ENCODE measurements at regions not wholly inside any gene's neighbourhood (a gene's known extent, or its start where the extent isn't known, plus 50 kb on each side); places are given as distances from the start of the nearest gene placed in this dataset.
"Not testable (repeated sequence)": the region's sequence is repeated elsewhere in the genome, so short reads cannot be mapped to it uniquely, and the experiment has no call there.

GRCh38 chr6:103326760-103327757 lies 1532.7 kb downstream of the HACE1 start:
- DNase-seq (ENCODE audit: low spot score), result peak; percentile 0

DNA sequence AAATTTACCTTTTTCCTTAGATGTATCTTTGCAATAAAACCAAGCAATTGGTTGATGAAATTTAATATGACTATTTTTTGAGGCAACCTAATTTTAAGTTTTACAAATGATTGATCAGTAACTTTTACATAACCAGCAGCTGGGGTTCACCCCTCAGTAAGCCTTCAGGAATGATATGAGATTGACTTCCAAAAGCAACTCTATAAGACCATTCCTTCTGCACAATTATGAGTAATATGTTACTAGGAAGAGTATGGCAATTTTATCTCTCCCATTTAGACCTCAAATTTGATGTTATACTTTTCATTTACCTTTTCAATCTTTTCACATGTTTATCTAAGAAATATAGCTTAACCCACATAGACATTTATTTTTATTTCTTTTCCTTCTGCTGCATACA lies 1546.3 kb downstream of the HACE1 start:
- DNase-seq (ENCODE audit: low spot score), result no peak

DNA sequence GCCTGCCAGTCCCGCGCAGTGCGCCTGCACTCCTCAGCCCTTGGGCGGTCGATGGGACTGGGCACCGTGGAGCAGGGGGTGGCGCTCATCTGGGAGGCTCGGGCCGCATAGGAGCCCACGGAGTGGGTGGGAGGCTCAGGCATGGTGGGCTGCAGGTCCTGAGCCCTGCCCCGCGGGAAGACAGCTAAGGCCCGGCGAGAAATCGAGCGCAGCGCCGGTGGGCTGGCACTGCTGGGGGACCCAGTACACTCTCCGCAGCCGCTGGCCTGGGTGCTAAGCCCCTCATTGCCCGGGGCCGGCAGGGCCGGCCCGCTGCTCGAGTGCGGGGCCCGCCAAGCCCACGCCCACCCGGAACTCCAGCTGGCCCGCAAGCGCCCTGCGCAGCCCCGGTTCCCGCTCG lies 1565.3 kb downstream of the HACE1 start:
- not testable (repeated sequence) for DNase-seq (ENCODE audit: low spot score)

DNA sequence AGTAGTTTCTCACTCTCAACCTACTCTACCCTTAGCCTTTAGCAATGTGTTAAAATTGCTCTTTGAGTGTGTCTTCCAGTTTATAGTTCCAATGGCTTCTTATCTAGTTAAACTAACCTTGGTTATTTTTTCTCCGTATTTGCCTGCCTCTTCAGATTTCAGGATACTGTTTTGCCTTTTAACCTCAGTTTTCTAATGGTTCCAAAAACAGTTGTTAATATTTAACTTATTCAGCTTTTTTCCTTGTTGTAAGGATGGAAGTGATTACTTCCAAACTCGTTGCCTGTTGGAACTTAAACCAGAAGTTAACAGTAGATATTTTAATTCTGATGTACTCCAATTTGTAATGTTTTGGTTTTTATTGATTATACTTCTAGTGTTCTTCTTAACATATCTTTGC lies 1574.9 kb downstream of the HACE1 start:
- peak; percentile 0 for DNase-seq (ENCODE audit: low spot score)

- peak; percentile 0 for DNase-seq (ENCODE audit: low spot score)
Observed at GRCh38 chr6:103280417-103280816, 1579.3 kb downstream of the HACE1 start.

- peak; percentile 0 for DNase-seq (ENCODE audit: low spot score)
Observed at GRCh38 chr6:103277936-103278335, 1581.8 kb downstream of the HACE1 start.

DNA sequence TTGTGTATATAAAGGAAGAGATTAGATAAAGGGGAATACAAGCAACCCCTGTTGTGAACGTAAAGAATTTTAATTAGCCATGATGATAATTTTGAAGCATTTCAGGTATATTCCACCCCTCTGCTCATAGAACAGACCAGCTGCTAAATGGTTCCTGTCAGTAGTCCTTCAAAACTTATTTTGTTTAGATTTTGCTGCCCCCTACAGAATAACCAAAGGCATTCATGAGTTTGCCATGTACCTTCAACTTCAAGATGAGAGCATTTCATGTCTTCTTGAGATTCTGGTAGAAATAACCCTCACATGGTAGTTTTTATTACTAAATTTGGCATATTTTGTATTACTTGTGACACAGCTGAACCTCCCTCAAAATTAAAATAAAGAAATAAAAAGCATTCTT lies 1586.7 kb downstream of the HACE1 start:
- peak; percentile 1 for DNase-seq (ENCODE audit: low spot score)

DNA sequence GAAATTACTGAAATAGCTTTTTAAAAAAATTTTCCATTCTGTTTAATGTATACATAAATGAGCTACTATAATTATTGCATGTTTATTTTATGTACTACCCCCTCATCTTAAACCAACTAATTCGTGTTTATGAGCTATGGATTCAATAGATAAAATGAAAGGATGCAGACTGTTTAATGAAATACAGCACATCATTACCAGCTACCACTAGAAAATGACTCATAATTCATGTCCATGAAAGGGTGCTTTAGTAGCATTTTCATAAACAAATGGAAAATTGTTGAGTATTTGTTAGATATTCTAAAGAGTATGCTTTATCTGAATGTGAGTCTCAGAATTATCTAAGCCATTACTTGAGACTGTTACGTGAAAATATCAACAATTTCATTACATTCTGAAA lies 1590.1 kb downstream of the HACE1 start:
- no peak for DNase-seq (ENCODE audit: low spot score)

GRCh38 chr6:103268335-103268734 lies 1591.4 kb downstream of the HACE1 start:
- no peak for DNase-seq (ENCODE audit: low spot score)

DNA sequence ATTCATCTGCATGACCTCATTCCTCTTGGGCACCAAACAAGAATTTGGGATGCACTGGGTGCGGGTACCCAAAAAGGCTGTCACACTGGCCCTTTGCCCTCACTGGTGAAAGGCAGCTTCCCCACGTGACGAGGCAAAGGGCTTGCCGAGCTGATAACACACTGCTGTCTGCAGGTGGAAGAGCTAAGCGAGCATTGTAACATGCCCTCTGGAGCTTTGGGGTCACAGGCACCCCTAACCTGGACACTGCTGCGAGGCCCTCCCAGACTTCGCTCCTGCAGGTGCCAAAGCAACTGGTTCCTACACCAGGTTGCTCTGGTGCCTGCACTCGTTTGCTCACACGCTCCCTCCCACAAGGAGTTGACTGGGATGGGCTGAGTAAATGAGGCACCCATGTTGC lies 1595.7 kb downstream of the HACE1 start:
- DNase-seq (ENCODE audit: low spot score), result no peak

- DNase-seq (ENCODE audit: low spot score), result no peak
Observed at GRCh38 chr6:103255132-103255531, 1604.6 kb downstream of the HACE1 start.

- DNase-seq (ENCODE audit: low spot score), result no peak
Observed at GRCh38 chr6:103236923-103237322, 1622.8 kb downstream of the HACE1 start.

DNA sequence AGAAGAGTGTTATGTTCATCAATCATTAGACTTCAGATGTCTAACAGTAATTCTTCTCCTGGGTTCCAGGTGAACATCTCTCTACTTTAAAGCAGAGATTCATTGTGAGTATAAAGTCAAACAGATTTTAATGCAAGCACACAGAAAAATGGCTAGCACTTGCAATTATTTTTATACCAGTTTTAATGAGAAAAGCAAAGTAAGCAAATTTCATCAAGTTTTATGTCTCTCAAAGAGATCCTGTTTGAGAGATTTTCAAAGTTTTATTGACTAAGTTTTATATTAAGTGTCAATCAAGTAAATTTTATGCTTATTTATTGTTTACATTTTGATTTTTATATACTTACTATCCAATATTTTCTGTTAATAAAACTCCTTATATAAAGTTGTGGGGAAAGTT lies 1628.5 kb downstream of the HACE1 start:
- DNase-seq (ENCODE audit: low spot score), result no peak

DNA sequence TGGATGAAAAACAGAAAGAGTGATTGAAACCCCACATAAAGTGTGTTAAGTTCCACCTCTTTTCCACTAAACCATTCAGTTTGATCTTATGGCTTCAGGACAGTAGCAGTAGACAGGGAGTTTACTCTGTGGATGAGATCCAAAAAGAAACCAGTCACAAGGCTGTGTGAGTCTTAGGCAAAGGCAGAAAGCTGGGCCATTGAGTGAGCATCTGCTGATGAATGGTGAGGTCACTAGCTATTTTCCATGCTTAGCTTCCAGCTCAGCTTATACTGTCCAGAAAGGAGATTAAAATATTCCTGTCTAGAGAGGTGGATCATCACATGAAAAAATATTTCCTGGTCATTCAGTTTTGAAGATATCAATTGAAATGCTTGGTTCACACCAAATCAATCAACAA lies 1643.9 kb downstream of the HACE1 start:
- no peak for DNase-seq (ENCODE audit: low spot score)

GRCh38 chr6:103210686-103211085 lies 1649.0 kb downstream of the HACE1 start:
- no peak for DNase-seq (ENCODE audit: low spot score)

GRCh38 chr6:103198386-103198785 lies 1661.3 kb downstream of the HACE1 start:
- DNase-seq (ENCODE audit: low spot score), result no peak

GRCh38 chr6:103193413-103193812 lies 1666.3 kb downstream of the HACE1 start:
- no peak for DNase-seq (ENCODE audit: low spot score)

DNA sequence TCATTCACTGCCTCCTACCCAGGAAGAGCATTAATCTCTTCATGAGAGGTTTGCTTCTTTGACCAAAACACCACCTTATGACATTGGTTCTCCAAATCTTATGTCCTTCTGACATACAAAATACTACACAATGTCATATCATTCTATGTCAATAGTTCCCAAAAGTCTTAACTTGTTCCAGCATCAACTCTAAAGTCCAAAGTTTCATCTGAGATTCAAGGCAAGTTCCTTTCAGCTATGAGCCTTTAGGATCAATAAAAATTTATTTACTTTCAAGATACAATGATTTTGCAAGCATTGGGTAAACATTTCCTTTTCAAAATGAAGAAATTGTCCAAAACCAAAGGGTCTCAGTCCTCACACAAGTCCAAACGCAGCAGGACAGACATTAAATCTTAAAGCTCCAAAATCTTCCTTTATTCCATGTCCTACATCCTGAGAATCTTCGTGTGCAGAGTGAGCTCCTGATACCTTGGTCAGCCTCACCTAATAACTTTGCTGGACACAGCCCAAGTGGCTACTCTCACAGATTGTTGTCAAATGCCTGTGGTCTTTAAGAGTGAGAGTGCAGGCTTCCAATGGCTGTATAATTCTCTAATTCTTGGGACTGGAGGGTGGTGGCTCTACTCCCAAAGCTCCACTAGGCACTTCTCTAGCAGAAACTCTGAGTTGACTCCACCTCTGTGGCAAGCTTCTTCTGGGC lies 1668.2 kb downstream of the HACE1 start:
- DNase-seq (ENCODE audit: low spot score), result no peak

DNA sequence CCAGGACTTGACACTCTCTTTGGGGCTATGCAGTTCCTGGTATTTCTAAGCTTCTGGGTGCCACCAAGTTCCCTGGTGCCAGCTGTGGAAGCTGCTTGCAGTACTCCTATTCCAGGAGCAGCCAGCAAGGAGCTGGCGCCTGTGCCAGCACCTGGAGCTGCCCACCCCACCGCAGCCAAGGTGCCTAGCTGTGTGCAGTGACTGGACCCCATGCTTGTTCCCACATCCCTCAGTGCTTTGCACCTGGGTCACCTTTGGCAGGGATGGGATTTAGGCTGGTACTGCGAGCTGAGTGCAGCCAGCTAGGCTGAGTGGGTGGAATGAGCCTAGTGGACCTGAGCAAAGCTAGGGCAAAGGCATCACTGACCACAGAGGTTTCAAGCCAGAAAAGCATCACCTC lies 1674.9 kb downstream of the HACE1 start:
- DNase-seq (ENCODE audit: low spot score), result no peak

DNA sequence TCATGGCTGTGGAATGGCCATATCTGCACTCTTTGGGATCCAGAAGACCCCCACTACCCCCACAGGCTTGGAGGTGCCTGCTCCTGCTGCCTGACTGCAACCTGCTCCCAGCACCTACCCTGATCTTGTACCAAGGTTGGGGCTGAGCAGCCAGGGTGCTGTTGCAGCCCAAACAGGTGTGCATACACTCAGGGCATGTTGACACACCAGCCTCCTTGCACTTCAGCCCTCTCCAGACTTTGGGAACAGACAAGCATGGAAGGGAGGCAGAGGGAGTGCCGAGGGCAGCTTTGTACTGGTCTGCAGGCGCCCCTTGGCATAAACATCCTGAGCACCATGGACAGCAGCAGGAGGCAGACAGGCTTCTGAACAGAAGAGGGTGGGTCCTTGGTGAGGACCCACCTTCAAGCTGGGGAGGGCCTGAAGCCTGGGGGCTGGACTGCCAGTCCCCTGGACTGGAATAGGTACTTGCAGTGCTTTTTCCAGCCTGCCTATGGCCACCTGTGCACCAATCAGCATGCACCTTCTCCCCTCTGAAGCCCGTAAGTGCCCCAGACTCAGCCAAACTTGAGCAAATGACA lies 1675.8 kb downstream of the HACE1 start:
- DNase-seq (ENCODE audit: low spot score), result no peak

GRCh38 chr6:103178193-103178592 lies 1681.5 kb downstream of the HACE1 start:
- DNase-seq (ENCODE audit: low spot score), result no peak

GRCh38 chr6:103177791-103178190 lies 1681.9 kb downstream of the HACE1 start:
- no peak for DNase-seq (ENCODE audit: low spot score)

- no peak for DNase-seq (ENCODE audit: low spot score)
Observed at GRCh38 chr6:103175056-103175455, 1684.7 kb downstream of the HACE1 start.
